ENCODE measurements at regions not wholly inside any gene's neighbourhood (a gene's known extent, or its start where the extent isn't known, plus 50 kb on each side); places are given as distances from the start of the nearest gene placed in this dataset.

GRCh38 chr6:90955246-90955645 is 368.4 kb upstream of the MAP3K7 start:
- Histone ChIP-seq H3K27ac (ENCODE audit: control insufficient read depth, insufficient read depth, low read length) (no peak overlapping the region), H3K9ac (ENCODE audit: control insufficient read depth, extremely low read depth, insufficient read depth, low read length) (no peak overlapping the region), H3K36me3 (ENCODE audit: control insufficient read depth in 2 of 2, extremely low read depth in 1 of 2, insufficient read depth in 2 of 2, low read length in 2 of 2) (no peaks in the 10 kb centered on the region), H3K27me3 (ENCODE audit: control insufficient read depth, extremely low read depth, insufficient read depth, low read length) (no peaks in the 10 kb centered on the region), H3K9me1 (ENCODE audit: control insufficient read depth, extremely low read depth, insufficient read depth, low read length) (no peaks in the 10 kb centered on the region), H3K79me2 (ENCODE audit: control insufficient read depth, insufficient read depth, low read length) (no peaks in the 10 kb centered on the region), H2AFZ (ENCODE audit: control insufficient read depth, low read length) (no peak overlapping the region), H3K4me3 (ENCODE audit: control insufficient read depth in 2 of 3, extremely low read depth in 1 of 3, insufficient read depth in 2 of 3, low read depth in 1 of 3, low read length in 3 of 3) (no peak overlapping the region), H3K4me2 (ENCODE audit: control insufficient read depth, extremely low read depth, insufficient read depth, low read depth, low read length) (no peak overlapping the region), H3K4me1 (ENCODE audit: control insufficient read depth, extremely low read depth, insufficient read depth, low read length) (no peaks in the 10 kb centered on the region), H3K9me3 (ENCODE audit: control insufficient read depth, low read depth, low read length) (no peaks in the 10 kb centered on the region), H4K20me1 (ENCODE audit: control insufficient read depth, extremely low read depth, insufficient read depth, low read length) (no peaks in the 10 kb centered on the region)
- no peak for FAIRE-seq
- dilution Hi-C loops (cut with MboI; ENCODE audit: extremely low pct_ligation_motif_present, low sequenced_read_pairs): no loop called here
- no peak for DNase-seq (ENCODE audit: low read depth, low spot score)
- no peak for TF ChIP-seq CTCF (optimal IDR thresholded peaks at IDR 0.05 in 1 of 3, IDR thresholded peaks at IDR 0.05 in 1 of 3, conservative IDR thresholded peaks at IDR 0.05 in 1 of 3; ENCODE audit: extremely low read depth in 1 of 3, insufficient read depth in 2 of 3, low read length in 3 of 3)
- no peak for TF ChIP-seq EZH2 (IDR thresholded peaks at IDR 0.05; ENCODE audit: low read length)

GRCh38 chr6:90953405-90954161 is 366.7 kb upstream of the MAP3K7 start:
- H4K20me1 ChIP-seq (ENCODE audit: control insufficient read depth, extremely low read depth, insufficient read depth, low read length): no peaks in the 10 kb centered on the region
- TF ChIP-seq EZH2 (IDR thresholded peaks at IDR 0.05; ENCODE audit: low read length) (no peak), CTCF (optimal IDR thresholded peaks at IDR 0.05 in 1 of 3, IDR thresholded peaks at IDR 0.05 in 1 of 3, conservative IDR thresholded peaks at IDR 0.05 in 1 of 3; ENCODE audit: extremely low read depth in 1 of 3, insufficient read depth in 2 of 3, low read length in 3 of 3) (no peak)
- H3K9ac ChIP-seq (ENCODE audit: control insufficient read depth, extremely low read depth, insufficient read depth, low read length): no peak overlapping the region
- no peak overlapping the region for H3K27ac ChIP-seq (ENCODE audit: control insufficient read depth, insufficient read depth, low read length)
- DNase-seq (ENCODE audit: low read depth, low spot score) (no peak), FAIRE-seq (no peak)
- H3K27me3 ChIP-seq (ENCODE audit: control insufficient read depth, extremely low read depth, insufficient read depth, low read length): no peaks in the 10 kb centered on the region
- no peaks in the 10 kb centered on the region for H3K9me1 ChIP-seq (ENCODE audit: control insufficient read depth, extremely low read depth, insufficient read depth, low read length)
- no peak overlapping the region for H3K4me3 ChIP-seq (ENCODE audit: control insufficient read depth in 2 of 3, extremely low read depth in 1 of 3, insufficient read depth in 2 of 3, low read depth in 1 of 3, low read length in 3 of 3)
- H3K4me2 ChIP-seq (ENCODE audit: control insufficient read depth, extremely low read depth, insufficient read depth, low read depth, low read length): no peak overlapping the region
- H3K79me2 ChIP-seq (ENCODE audit: control insufficient read depth, insufficient read depth, low read length): no peaks in the 10 kb centered on the region
- no peaks in the 10 kb centered on the region for H3K9me3 ChIP-seq (ENCODE audit: control insufficient read depth, low read depth, low read length)
- H2AFZ ChIP-seq (ENCODE audit: control insufficient read depth, low read length): no peak overlapping the region
- no peaks in the 10 kb centered on the region for H3K36me3 ChIP-seq (ENCODE audit: control insufficient read depth in 2 of 2, extremely low read depth in 1 of 2, insufficient read depth in 2 of 2, low read length in 2 of 2)
- dilution Hi-C loops (cut with MboI; ENCODE audit: extremely low pct_ligation_motif_present, low sequenced_read_pairs): no loop called here
- H3K4me1 ChIP-seq (ENCODE audit: control insufficient read depth, extremely low read depth, insufficient read depth, low read length): no peaks in the 10 kb centered on the region

All from keratinocyte (primary cell).